ENCODE measurements at regions not wholly inside any gene's neighbourhood (a gene's known extent, or its start where the extent isn't known, plus 50 kb on each side); places are given as distances from the start of the nearest gene placed in this dataset.

DNA sequence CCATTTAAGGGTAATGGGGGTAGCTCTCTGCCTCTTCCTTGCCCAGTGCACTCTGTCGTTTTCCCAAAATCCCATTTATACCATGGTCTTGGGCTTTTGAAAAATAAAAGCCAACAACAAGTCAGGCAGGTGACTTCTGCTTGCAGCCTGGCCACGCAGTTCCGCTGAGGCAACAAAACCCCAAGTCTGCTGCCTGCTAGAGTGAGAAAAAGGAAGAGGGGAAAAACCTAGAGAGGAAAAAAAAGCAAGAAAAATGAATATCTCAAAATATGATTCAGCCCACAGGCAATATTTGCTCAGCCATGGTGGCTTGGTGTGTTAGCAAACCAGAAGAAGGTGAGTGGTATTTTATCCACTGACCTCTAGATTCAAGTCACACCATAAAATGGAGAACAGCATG is 148.2 kb upstream of the FSTL4 start:
- DNase-seq, result no peak

DNA sequence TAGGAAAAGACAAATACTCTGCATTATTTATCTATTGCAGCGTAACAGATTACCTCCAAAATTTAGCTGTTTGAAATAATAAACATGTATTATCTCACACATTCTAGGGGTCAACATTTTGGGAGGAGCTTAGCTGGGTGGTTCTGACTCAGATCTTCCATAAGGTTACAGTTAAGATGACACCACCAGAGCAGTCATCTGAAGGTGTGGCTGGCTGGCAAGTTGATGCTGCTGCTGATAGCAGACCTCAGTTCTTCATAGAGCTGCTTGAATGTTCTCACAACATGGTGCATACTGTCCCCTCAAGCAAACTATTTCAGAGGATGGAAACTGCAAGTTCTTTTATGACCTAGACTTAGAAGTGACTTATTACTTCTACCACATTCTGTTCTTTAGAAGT is 146.3 kb upstream of the FSTL4 start:
- no peak for DNase-seq

- no peak for DNase-seq
Observed at GRCh38 chr5:133757396-133757945, 145.1 kb upstream of the FSTL4 start.

DNA sequence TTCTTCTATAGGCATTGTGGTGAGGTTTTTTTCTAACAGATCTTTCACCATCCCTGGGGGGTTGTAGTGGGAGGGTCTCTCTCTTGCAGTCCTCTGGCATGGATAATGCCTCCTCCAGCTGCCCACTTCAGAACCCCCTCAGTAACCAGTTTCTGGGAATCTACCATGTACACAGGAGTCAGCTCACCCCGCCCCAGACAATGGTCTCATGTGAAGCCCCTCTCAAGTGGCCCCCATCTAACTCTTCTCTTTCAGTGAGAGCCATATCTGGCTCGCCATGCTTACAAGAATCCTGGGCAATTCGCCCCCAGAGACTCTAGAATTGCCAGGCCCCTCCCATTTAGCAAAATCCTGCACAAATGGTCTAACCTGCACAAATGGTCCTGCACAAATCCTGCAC is 144.4 kb upstream of the FSTL4 start:
- DNase-seq, result no peak

GRCh38 chr5:133756036-133756435 is 143.7 kb upstream of the FSTL4 start:
- no peak for DNase-seq

- DNase-seq, result no peak
Observed at GRCh38 chr5:133754575-133755169, 142.3 kb upstream of the FSTL4 start.

DNA sequence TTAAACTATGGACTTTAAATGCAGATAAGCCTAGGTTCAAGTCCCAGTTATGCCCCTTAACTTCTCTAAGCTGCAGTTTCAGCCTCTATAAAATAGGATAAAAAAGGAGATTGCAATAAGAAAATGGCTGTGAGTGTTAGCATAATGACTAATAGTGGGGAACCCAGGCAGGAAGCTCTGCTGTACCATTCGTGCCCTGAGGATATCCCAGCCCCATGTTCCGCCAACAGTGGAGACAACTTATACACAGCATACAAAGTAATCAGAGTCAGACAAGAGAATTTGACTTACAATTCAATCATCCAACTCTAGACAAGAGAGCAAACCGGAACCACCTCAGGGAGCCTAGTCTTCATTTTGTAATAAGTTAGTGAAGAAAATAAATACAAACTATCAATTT is 141.5 kb upstream of the FSTL4 start:
- no peak for DNase-seq

DNA sequence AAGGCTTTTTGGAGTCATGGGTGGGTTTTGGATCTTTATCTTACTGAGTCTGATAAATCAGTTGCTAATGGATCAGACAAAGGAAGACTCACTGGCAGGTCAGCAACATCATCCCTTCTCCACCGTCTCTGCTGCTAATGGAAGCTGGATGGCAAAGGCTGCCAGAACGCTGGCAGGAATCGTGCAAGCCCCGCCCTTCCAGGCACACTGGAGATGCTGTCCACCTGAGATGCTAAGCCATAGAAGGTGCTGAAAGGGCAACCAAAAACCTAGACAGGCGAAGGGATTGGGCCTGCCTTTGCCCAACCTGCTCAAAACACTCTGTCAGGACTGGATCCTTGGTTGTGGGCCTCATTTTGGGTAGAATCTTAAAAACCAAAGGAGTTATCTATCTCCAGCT is 139.5 kb upstream of the FSTL4 start:
- no peak for DNase-seq

- no peak for DNase-seq
Observed at GRCh38 chr5:133751421-133751820, 139.1 kb upstream of the FSTL4 start.

DNA sequence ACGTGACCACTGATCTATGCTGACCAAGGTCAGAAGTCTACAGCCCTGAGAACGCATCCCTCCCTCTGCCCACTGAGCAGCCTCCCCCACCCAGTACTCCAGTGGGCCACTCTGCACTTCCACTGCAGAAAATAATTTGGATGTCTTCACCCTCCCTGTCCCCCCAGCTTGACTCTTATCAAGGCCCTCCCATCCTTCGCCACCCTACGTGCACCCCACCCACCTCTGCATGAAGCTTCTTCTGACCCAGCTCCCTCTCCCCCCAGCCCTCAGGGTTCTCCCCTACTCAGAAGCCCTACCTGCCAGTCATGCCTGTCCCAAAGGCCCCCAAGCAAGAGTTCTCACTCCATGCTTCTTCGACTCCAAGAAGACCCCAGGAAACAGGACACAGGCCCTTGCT is 138.5 kb upstream of the FSTL4 start:
- DNase-seq, result no peak

GRCh38 chr5:133750356-133750755 is 138.0 kb upstream of the FSTL4 start:
- DNase-seq, result no peak

GRCh38 chr5:133749331-133749985 is 137.1 kb upstream of the FSTL4 start:
- DNase-seq, result no peak

GRCh38 chr5:133746834-133747233 is 134.5 kb upstream of the FSTL4 start:
- DNase-seq, result no peak

DNA sequence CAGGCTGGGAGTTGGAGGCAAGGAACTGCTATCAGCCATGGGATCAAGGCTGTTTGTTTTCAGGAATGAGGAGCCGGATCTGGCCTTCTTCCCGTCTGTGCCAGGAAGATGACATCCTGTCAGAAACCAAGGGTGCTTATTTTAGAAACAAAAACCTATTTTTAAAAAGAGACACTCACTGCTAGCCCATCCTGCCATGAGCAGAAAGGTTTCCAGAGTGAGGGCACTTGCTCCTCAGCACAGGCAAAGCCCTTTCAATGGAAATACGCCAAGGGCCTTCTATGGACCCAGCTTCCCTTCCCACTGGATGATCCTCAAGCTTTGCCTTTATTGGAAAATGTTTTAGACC is 132.6 kb upstream of the FSTL4 start:
- no peak for DNase-seq

DNA sequence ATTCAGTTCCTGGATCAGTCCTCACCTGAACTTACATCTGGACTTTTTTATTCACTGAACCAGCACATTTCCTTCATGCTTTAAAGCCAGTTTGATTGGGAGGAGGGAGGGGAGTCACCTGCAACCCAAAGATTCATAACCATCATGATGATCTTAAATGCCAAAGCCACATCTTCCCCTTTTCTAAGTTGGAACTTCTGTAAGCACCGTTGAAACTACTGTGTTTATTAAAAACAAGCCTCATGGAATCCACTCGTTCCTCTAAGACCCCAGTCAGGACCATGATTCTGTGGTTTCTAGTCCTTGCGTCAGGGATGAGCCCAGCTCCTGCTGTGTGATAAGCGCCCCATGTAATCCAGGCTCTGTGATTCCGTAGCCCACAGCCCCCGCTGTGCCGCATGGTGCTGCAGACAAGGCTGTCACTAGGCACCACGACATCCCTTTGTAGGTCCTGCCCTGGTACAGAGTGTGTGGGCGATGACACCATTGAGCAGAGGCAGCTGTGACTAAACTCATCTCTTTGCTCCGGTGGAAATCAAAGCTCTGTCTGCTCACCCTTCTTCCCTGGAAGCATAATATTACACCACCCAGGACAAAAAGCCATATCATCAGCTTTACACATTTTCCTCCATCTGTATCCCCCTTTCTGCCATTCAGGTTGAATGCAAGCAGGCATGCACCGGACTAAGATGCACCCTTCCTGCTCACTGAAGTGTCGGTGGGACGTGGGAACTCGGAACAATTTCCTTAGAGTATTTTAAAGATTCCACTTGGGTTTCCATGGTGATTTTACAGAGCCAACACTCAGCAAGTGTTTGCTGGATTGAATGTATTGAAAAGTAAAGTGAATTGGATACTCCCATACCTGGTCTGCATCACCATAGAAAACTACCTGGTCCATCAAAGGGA is 132.0 kb upstream of the FSTL4 start:
- no peak for DNase-seq

GRCh38 chr5:133742431-133742988 is 130.2 kb upstream of the FSTL4 start:
- no peak for DNase-seq

DNA sequence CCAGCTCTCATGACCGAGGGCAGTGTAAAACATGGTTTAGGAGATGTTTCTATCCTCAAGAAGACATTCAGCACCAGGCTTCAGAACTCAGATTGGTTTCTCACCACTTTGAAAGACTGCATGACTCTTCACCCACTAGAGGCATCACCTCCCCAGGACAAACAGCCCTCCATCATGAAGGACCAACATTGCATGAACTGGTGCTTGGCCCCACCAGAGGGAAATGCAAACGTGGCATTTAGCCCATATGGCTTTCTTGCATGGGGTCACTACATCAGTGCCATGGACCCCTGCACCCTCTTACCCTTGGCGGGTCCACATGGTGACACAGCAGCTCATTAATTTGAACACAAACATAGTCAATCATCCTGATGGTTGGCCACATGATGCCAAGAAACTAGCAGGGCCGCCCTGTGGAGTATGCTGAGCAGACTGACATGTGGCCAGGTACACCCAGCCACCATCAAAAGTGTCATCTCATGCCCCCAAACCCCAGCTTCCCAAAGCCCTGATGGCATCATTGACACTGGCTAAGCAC is 129.5 kb upstream of the FSTL4 start:
- no peak for DNase-seq

DNA sequence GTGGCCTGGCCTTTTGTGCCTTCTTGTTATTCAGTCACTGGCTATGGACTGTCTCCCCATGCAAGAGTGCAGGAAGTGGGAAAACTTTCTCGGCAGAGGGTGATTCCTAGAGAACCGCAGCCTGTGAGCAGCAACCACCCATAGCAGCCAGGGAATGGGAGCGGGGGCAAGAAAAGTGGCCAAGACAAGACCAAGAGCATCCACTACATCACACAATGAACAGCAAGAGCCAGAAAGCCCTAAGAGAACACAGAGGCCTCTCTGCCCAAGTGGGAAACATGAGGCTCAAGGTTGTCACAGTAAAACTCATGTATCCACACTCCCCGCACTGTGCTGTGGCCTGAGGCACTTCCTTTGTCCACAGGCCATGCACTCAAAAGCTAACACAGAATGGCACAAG is 129.1 kb upstream of the FSTL4 start:
- no peak for DNase-seq

DNA sequence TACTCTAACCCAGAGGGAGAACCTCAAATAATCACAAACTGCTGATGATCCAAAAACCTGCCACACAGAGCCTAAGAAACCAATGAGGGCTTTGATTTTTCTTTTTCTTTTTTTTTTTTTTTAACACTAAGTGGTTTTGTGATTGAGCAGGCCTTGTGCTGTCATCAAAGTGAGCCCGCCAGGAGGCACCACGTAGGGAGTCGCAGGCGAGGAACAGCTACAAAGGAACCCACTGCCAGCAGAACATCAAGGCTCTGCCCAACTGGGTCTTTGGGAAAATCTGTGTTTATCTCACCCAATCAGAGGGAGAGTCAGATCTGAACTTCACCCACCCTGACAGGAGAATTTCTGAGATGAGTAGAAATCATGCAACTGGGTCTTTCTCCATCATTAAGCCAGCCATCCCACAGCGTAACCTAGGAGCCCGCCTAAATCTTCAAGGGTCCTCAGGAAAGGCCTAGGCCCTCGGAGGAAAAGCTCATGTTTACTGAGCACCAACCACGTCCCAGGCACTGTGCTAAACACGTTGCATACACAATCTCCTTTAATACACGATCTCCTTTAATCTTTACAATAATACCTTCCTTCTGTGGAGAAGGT is 126.9 kb upstream of the FSTL4 start:
- DNase-seq, result no peak

GRCh38 chr5:133738271-133738670 is 125.9 kb upstream of the FSTL4 start:
- no peak for DNase-seq

GRCh38 chr5:133736512-133736911 is 124.2 kb upstream of the FSTL4 start:
- DNase-seq, result no peak

DNA sequence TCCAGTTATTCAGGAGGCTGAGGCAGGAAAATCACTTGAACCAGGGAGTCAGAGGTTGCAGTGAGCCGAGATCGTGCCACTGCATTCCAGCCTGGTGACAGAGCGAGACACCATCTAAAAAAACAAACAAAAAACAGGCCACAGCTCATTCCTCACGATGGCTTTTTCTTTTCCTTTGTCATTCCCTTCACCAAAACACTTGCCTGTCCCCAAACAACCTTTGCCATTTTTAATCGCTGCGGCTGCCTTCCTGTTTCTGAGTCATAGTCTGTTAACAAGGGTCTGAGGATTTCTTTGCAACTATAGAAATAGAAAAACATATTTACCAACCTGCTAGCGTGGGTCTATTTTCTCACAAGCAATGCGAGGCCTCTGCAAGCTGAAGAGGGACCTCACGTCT is 123.0 kb upstream of the FSTL4 start:
- DNase-seq, result no peak

DNA sequence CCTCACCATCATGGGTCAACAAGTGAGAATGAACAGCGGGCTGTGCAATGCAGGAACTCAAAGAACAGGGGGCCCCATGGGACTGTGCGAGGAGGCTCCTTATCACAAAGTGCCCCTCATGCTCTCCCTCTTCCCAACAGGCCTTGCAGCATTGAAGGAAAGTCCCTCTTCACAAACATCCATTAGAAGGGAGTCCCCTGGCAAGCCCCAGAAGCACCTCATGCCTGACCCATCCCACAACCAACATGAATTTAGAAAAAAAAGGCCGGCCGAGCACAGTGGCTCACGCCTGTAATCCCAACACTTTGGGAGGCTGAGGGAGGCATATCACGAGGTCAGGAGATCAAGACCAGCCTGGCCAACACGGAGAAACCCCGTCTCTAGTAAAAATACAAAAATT is 122.6 kb upstream of the FSTL4 start:
- no peak for DNase-seq

Data from NCI-H748 treated with DMSO at 0.1 percent for 48 hours (cell line).